Testis (tissue), 2 donors: ENCODE measurements at regions not wholly inside any gene's neighbourhood (a gene's known extent, or its start where the extent isn't known, plus 50 kb on each side); places are given as distances from the start of the nearest gene placed in this dataset.

Experiments used
- CTCF ChIP-seq, 3 experiments: fragments of 450-650 bp in 2 of 3; fragments of 200-600 bp in 1 of 3; sonication (generic) in 1 of 3; IDR thresholded peaks; one replicate each; pipeline ENCODE4 v1.5.1; 2016 to 2019; ENCODE audit warnings: antibody characterized with exemption in 3 of 3, mild to moderate bottlenecking in 2 of 3, moderate library complexity in 1 of 3
- POLR2A ChIP-seq: fragments of 450-650 bp; IDR thresholded peaks from one replicate; pipeline ENCODE4 v1.6.1; 2017; ENCODE audit warnings: antibody characterized with exemption, mild to moderate bottlenecking, moderate library complexity

GRCh38 chr14:71284048-71284447, 376.8 kb downstream of the PCNX1 start:
- no peak for TF ChIP-seq CTCF (IDR thresholded peaks at IDR 0.05)
- no peak for TF ChIP-seq POLR2A
